ENCODE measurements at regions not wholly inside any gene's neighbourhood (a gene's known extent, or its start where the extent isn't known, plus 50 kb on each side); places are given as distances from the start of the nearest gene placed in this dataset.

- Histone ChIP-seq H3K4me1 (ENCODE audit: control insufficient read depth, insufficient read depth, low read length) (no peaks in the 10 kb centered on the region), H3K27ac (ENCODE audit: extremely low read depth, low read depth, low read length) (no peak overlapping the region), H3K4me3 (ENCODE audit: low read depth, low read length) (no peak overlapping the region), H3K9me3 (ENCODE audit: control insufficient read depth, insufficient read depth, low read depth, low read length) (no peaks in the 10 kb centered on the region), H3K36me3 (ENCODE audit: control insufficient read depth in 2 of 2, insufficient read depth in 1 of 2, low read length in 2 of 2) (no peaks in the 10 kb centered on the region)
- no peak for TF ChIP-seq ZIC2 (tag by site-specific recombination; IDR thresholded peaks at IDR 0.05)
- TF ChIP-seq, protein P1, sequence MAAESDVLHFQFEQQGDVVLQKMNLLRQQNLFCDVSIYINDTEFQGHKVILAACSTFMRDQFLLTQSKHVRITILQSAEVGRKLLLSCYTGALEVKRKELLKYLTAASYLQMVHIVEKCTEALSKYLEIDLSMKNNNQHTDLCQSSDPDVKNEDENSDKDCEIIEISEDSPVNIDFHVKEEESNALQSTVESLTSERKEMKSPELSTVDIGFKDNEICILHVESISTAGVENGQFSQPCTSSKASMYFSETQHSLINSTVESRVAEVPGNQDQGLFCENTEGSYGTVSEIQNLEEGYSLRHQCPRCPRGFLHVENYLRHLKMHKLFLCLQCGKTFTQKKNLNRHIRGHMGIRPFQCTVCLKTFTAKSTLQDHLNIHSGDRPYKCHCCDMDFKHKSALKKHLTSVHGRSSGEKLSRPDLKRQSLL (tag by site-specific recombination; IDR thresholded peaks at IDR 0.05) = no peak
- no peak for TF ChIP-seq ZNF416 (tag by site-specific recombination; IDR thresholded peaks at IDR 0.05)
- TF ChIP-seq, protein P2, sequence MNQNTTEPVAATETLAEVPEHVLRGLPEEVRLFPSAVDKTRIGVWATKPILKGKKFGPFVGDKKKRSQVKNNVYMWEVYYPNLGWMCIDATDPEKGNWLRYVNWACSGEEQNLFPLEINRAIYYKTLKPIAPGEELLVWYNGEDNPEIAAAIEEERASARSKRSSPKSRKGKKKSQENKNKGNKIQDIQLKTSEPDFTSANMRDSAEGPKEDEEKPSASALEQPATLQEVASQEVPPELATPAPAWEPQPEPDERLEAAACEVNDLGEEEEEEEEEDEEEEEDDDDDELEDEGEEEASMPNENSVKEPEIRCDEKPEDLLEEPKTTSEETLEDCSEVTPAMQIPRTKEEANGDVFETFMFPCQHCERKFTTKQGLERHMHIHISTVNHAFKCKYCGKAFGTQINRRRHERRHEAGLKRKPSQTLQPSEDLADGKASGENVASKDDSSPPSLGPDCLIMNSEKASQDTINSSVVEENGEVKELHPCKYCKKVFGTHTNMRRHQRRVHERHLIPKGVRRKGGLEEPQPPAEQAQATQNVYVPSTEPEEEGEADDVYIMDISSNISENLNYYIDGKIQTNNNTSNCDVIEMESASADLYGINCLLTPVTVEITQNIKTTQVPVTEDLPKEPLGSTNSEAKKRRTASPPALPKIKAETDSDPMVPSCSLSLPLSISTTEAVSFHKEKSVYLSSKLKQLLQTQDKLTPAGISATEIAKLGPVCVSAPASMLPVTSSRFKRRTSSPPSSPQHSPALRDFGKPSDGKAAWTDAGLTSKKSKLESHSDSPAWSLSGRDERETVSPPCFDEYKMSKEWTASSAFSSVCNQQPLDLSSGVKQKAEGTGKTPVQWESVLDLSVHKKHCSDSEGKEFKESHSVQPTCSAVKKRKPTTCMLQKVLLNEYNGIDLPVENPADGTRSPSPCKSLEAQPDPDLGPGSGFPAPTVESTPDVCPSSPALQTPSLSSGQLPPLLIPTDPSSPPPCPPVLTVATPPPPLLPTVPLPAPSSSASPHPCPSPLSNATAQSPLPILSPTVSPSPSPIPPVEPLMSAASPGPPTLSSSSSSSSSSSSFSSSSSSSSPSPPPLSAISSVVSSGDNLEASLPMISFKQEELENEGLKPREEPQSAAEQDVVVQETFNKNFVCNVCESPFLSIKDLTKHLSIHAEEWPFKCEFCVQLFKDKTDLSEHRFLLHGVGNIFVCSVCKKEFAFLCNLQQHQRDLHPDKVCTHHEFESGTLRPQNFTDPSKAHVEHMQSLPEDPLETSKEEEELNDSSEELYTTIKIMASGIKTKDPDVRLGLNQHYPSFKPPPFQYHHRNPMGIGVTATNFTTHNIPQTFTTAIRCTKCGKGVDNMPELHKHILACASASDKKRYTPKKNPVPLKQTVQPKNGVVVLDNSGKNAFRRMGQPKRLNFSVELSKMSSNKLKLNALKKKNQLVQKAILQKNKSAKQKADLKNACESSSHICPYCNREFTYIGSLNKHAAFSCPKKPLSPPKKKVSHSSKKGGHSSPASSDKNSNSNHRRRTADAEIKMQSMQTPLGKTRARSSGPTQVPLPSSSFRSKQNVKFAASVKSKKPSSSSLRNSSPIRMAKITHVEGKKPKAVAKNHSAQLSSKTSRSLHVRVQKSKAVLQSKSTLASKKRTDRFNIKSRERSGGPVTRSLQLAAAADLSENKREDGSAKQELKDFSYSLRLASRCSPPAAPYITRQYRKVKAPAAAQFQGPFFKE (tag by site-specific recombination; IDR thresholded peaks at IDR 0.05; ENCODE audit: borderline replicate concordance) = no peak
- no peak for TF ChIP-seq ZBTB17 (tag by site-specific recombination; IDR thresholded peaks at IDR 0.05)
- TF ChIP-seq ZNF510 (tag by site-specific recombination; IDR thresholded peaks at IDR 0.05; ENCODE audit: insufficient replicate concordance) = no peak
- TF ChIP-seq SP2 (tag by site-specific recombination; IDR thresholded peaks at IDR 0.05) = no peak
- no peak for TF ChIP-seq FEZF1 (tag by site-specific recombination; IDR thresholded peaks at IDR 0.05)
- no peak for TF ChIP-seq ZNF248 (tag by site-specific recombination; IDR thresholded peaks at IDR 0.05)
- no peak for TF ChIP-seq ZNF670 (tag by site-specific recombination; IDR thresholded peaks at IDR 0.05; ENCODE audit: low read depth)
- TF ChIP-seq PRDM1 (tag by site-specific recombination; IDR thresholded peaks at IDR 0.05) = no peak
- CTCF ChIA-PET = no interaction called here
- POLR2A ChIA-PET = no interaction called here
Observed at GRCh38 chr7:49264530-49264929, 340.2 kb downstream of the CDC14C start.

DNA sequence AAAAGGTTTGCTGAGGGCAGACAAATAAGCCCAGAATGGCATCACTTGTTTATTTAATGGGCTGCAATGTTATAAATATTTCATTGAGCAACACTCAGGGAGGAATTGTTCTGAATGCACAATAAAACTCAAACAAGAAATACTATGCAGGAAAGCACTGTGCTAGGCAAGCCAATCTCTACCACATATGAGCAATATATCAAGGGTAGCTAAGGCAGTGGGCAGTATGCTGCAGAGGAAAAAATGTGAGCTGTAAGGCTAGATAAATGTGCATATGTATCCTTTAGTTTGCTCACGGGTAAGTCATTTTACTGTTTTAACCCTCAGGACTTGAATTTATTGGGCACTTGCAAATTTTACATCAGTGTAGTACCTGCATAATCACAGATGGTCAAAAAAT, 349.6 kb downstream of the CDC14C start:
- ChIA-PET POLR2A (no interaction called here), CTCF (no interaction called here)
- no peaks in the 10 kb centered on the region for H3K36me3 ChIP-seq (ENCODE audit: control insufficient read depth in 2 of 2, insufficient read depth in 1 of 2, low read length in 2 of 2)
- TF ChIP-seq ZNF510 (tag by site-specific recombination; IDR thresholded peaks at IDR 0.05; ENCODE audit: insufficient replicate concordance) = no peak
- TF ChIP-seq ZNF701 (tag by site-specific recombination; IDR thresholded peaks at IDR 0.05) = no peak
- no peak for TF ChIP-seq ZNF302 (tag by site-specific recombination; IDR thresholded peaks at IDR 0.05; ENCODE audit: low read depth)
- no peak for TF ChIP-seq TSHZ1 (tag by site-specific recombination; IDR thresholded peaks at IDR 0.05; ENCODE audit: borderline replicate concordance)
- TF ChIP-seq ZNF10 (tag by site-specific recombination; IDR thresholded peaks at IDR 0.05) = no peak
- TF ChIP-seq ZNF354C (tag by site-specific recombination; IDR thresholded peaks at IDR 0.05; ENCODE audit: borderline replicate concordance, low read depth) = no peak
- TF ChIP-seq ZNF121 (tag by site-specific recombination; IDR thresholded peaks at IDR 0.05) = no peak
- TF ChIP-seq RBAK (tag by site-specific recombination; IDR thresholded peaks at IDR 0.05) = no peak
- TF ChIP-seq, protein P3, sequence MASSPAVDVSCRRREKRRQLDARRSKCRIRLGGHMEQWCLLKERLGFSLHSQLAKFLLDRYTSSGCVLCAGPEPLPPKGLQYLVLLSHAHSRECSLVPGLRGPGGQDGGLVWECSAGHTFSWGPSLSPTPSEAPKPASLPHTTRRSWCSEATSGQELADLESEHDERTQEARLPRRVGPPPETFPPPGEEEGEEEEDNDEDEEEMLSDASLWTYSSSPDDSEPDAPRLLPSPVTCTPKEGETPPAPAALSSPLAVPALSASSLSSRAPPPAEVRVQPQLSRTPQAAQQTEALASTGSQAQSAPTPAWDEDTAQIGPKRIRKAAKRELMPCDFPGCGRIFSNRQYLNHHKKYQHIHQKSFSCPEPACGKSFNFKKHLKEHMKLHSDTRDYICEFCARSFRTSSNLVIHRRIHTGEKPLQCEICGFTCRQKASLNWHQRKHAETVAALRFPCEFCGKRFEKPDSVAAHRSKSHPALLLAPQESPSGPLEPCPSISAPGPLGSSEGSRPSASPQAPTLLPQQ (tag by site-specific recombination; IDR thresholded peaks at IDR 0.05) = no peak
- no peak for TF ChIP-seq ZXDB (tag by site-specific recombination; IDR thresholded peaks at IDR 0.05)
- TF ChIP-seq ZNF140 (tag by site-specific recombination; IDR thresholded peaks at IDR 0.05) = no peak
- no peak for TF ChIP-seq ZNF169 (tag by site-specific recombination; IDR thresholded peaks at IDR 0.05)
- TF ChIP-seq KLF8 (tag by site-specific recombination; IDR thresholded peaks at IDR 0.05) = no peak
- no peak for TF ChIP-seq ZNF76 (tag by site-specific recombination; IDR thresholded peaks at IDR 0.05; ENCODE audit: borderline replicate concordance, low read depth)
- TF ChIP-seq ZNF654 (tag by site-specific recombination; IDR thresholded peaks at IDR 0.05; ENCODE audit: low read depth) = no peak
- no peak overlapping the region for H3K4me3 ChIP-seq (ENCODE audit: low read depth, low read length)
- no peaks in the 10 kb centered on the region for H3K4me1 ChIP-seq (ENCODE audit: control insufficient read depth, insufficient read depth, low read length)
- no peaks in the 10 kb centered on the region for H3K9me3 ChIP-seq (ENCODE audit: control insufficient read depth, insufficient read depth, low read depth, low read length)
- H3K27ac ChIP-seq (ENCODE audit: extremely low read depth, low read depth, low read length) = no peak overlapping the region

Measured in HEK293 (cell line).